ENCODE measurements at regions not wholly inside any gene's neighbourhood (a gene's known extent, or its start where the extent isn't known, plus 50 kb on each side); places are given as distances from the start of the nearest gene placed in this dataset.

- H3K9ac ChIP-seq (ENCODE audit: low read depth in 2 of 2, low read length in 2 of 2) = no peak overlapping the region
- no peak for TF ChIP-seq CTCF (IDR thresholded peaks at IDR 0.05)
- no peaks in the 10 kb centered on the region for H3K9me3 ChIP-seq
- DNase-seq = no peak
- no peaks in the 10 kb centered on the region for H3K36me3 ChIP-seq
- intact Hi-C loops (cut with DNase I) = no loop called here
- no peak overlapping the region for H3K4me3 ChIP-seq
- H3K27me3 ChIP-seq = no peaks in the 10 kb centered on the region
- H3K4me1 ChIP-seq = no peaks in the 10 kb centered on the region
- no peak overlapping the region for H3K27ac ChIP-seq
Measured at GRCh38 chr2:234708091-234708683, 211.3 kb upstream of the ARL4C start.

GRCh38 chr2:234706086-234706485 is 209.2 kb upstream of the ARL4C start:
- no peaks in the 10 kb centered on the region for H3K27me3 ChIP-seq
- no peak overlapping the region for H3K4me3 ChIP-seq
- H3K4me1 ChIP-seq = no peaks in the 10 kb centered on the region
- H3K9ac ChIP-seq (ENCODE audit: low read depth in 2 of 2, low read length in 2 of 2) = no peak overlapping the region
- DNase-seq = no peak
- intact Hi-C loops (cut with DNase I) = no loop called here
- TF ChIP-seq CTCF (IDR thresholded peaks at IDR 0.05) = no peak
- no peaks in the 10 kb centered on the region for H3K9me3 ChIP-seq
- H3K36me3 ChIP-seq = no peaks in the 10 kb centered on the region
- no peak overlapping the region for H3K27ac ChIP-seq

- no peak overlapping the region for H3K27ac ChIP-seq
- intact Hi-C loops (cut with DNase I) = no loop called here
- no peak for DNase-seq
- no peaks in the 10 kb centered on the region for H3K27me3 ChIP-seq
- H3K36me3 ChIP-seq = no peaks in the 10 kb centered on the region
- H3K9me3 ChIP-seq = no peaks in the 10 kb centered on the region
- no peaks in the 10 kb centered on the region for H3K4me1 ChIP-seq
- no peak overlapping the region for H3K9ac ChIP-seq (ENCODE audit: low read depth in 2 of 2, low read length in 2 of 2)
- no peak overlapping the region for H3K4me3 ChIP-seq
- no peak for TF ChIP-seq CTCF (IDR thresholded peaks at IDR 0.05)
Measured at GRCh38 chr2:234705108-234705507, 208.2 kb upstream of the ARL4C start.

- Histone ChIP-seq H3K4me1 (no peaks in the 10 kb centered on the region), H3K36me3 (no peaks in the 10 kb centered on the region), H3K27me3 (no peaks in the 10 kb centered on the region), H3K27ac (no peak overlapping the region), H3K9me3 (no peaks in the 10 kb centered on the region), H3K9ac (ENCODE audit: low read depth in 2 of 2, low read length in 2 of 2) (no peak overlapping the region), H3K4me3 (no peak overlapping the region)
- no peak for TF ChIP-seq CTCF (IDR thresholded peaks at IDR 0.05)
- DNase-seq = no peak
- intact Hi-C loops (cut with DNase I) = no loop called here
Measured at GRCh38 chr2:234703258-234703657, 206.4 kb upstream of the ARL4C start.

GRCh38 chr2:234702731-234703225 is 205.9 kb upstream of the ARL4C start:
- TF ChIP-seq CTCF (IDR thresholded peaks at IDR 0.05) = no peak
- no peak for DNase-seq
- Histone ChIP-seq H3K9ac (ENCODE audit: low read depth in 2 of 2, low read length in 2 of 2) (no peak overlapping the region), H3K27me3 (no peaks in the 10 kb centered on the region), H3K9me3 (no peaks in the 10 kb centered on the region), H3K4me1 (no peaks in the 10 kb centered on the region), H3K27ac (no peak overlapping the region), H3K4me3 (no peak overlapping the region), H3K36me3 (no peaks in the 10 kb centered on the region)
- intact Hi-C loops (cut with DNase I) = no loop called here
